ENCODE measurements at regions not wholly inside any gene's neighbourhood (a gene's known extent, or its start where the extent isn't known, plus 50 kb on each side); places are given as distances from the start of the nearest gene placed in this dataset.

GRCh38 chr17:12390631-12391030 is 275.1 kb upstream of the MYOCD start:
- no peak for TF ChIP-seq CTCF (IDR thresholded peaks at IDR 0.05; ENCODE audit: insufficient read depth, missing control alignments)
- FAIRE-seq (no peak), DNase-seq (ENCODE audit: insufficient read length, low spot score) (no peak)

- FAIRE-seq: no peak
- no peak for TF ChIP-seq CTCF (IDR thresholded peaks at IDR 0.05; ENCODE audit: insufficient read depth, missing control alignments)
- no peak for DNase-seq (ENCODE audit: insufficient read length, low spot score)
Measured at GRCh38 chr17:12391468-12391867, 274.2 kb upstream of the MYOCD start.

GRCh38 chr17:12395733-12396354 is 269.8 kb upstream of the MYOCD start:
- FAIRE-seq: no peak
- TF ChIP-seq CTCF (IDR thresholded peaks at IDR 0.05; ENCODE audit: insufficient read depth, missing control alignments): no peak
- no peak for DNase-seq (ENCODE audit: insufficient read length, low spot score)

GRCh38 chr17:12398441-12399051 is 267.1 kb upstream of the MYOCD start:
- no peak for TF ChIP-seq CTCF (IDR thresholded peaks at IDR 0.05; ENCODE audit: insufficient read depth, missing control alignments)
- FAIRE-seq: no peak

GRCh38 chr17:12402963-12403622 is 262.6 kb upstream of the MYOCD start:
- DNase-seq (ENCODE audit: insufficient read length, low spot score): no peak
- FAIRE-seq: no peak
- TF ChIP-seq CTCF (IDR thresholded peaks at IDR 0.05; ENCODE audit: insufficient read depth, missing control alignments): no peak

More at GRCh38 chr17:12398441-12399051, 267.1 kb upstream of the MYOCD start:
- no peak for DNase-seq (ENCODE audit: insufficient read length, low spot score)

GRCh38 chr17:12403881-12404398 is 261.8 kb upstream of the MYOCD start:
- FAIRE-seq: no peak
- DNase-seq (ENCODE audit: insufficient read length, low spot score): no peak
- TF ChIP-seq CTCF (IDR thresholded peaks at IDR 0.05; ENCODE audit: insufficient read depth, missing control alignments): no peak
